CD14-positive monocyte (primary cell): ENCODE measurements at regions not wholly inside any gene's neighbourhood (a gene's known extent, or its start where the extent isn't known, plus 50 kb on each side); places are given as distances from the start of the nearest gene placed in this dataset.

Experiments used
- DNase-seq, 3 donors: peaks; one replicate each; pipeline ENCODE4 v3.0.0-alpha.2; 2011 to 2022
- H2AFZ ChIP-seq: 2 replicates; pipeline ENCODE4 v1.6.0; 2012; ENCODE audit warnings: mild to moderate bottlenecking, low read depth, low read length, inconsistent platforms; ENCODE audit not compliant: insufficient read depth, poor library complexity, severe bottlenecking
- H3K27ac ChIP-seq, 2 donors: 1 replicate in 1 of 2; 2 replicates in 1 of 2; pipeline ENCODE4 v1.5.1; 2012 to 2013; ENCODE audit warnings: low read length in 2 of 2, control low read depth in 1 of 2, inconsistent platforms in 1 of 2, low read depth in 1 of 2, mild to moderate bottlenecking in 1 of 2
- H3K27me3 ChIP-seq, 2 donors: one replicate each; pipeline versions ENCODE4 v1.6.0 to v1.6.1; 2011 to 2013; ENCODE audit warnings: low read length in 2 of 2; ENCODE audit not compliant: control insufficient read depth in 2 of 2, insufficient read depth in 2 of 2
- H3K36me3 ChIP-seq, 2 donors: replicated peaks in 1 of 2; 1 replicate in 1 of 2; 2 replicates in 1 of 2; pipeline versions ENCODE4 v1.5.1 to v1.6.1; 2012 to 2013; ENCODE audit warnings: low read length in 2 of 2, control low read depth in 1 of 2, inconsistent platforms in 1 of 2, mild to moderate bottlenecking in 1 of 2; ENCODE audit not compliant: insufficient read depth in 2 of 2, control insufficient read depth in 1 of 2
- H3K4me1 ChIP-seq, 2 donors: 1 replicate in 1 of 2; 2 replicates in 1 of 2; pipeline versions ENCODE4 v1.5.1 to v1.6.1; 2012 to 2013; ENCODE audit warnings: low read length in 2 of 2, control low read depth in 1 of 2, inconsistent platforms in 1 of 2, mild to moderate bottlenecking in 1 of 2, moderate library complexity in 1 of 2; ENCODE audit not compliant: insufficient read depth in 2 of 2, control insufficient read depth in 1 of 2
- H3K4me2 ChIP-seq: replicated peaks from 2 replicates; pipeline ENCODE3; 2012; ENCODE audit warnings: low read length, moderate library complexity, mild to moderate bottlenecking; ENCODE audit not compliant: poor library complexity, severe bottlenecking; ENCODE audit errors: extremely low read depth
- H3K4me3 ChIP-seq, 3 experiments: fragments of 200-600 bp in 1 of 3; sonication (generic) in 1 of 3; replicated peaks in 1 of 3; 1 replicate in 2 of 3; 2 replicates in 1 of 3; pipeline ENCODE4 v1.5.1; 2011 to 2013; ENCODE audit warnings: low read length in 3 of 3, mild to moderate bottlenecking in 3 of 3, control low read depth in 2 of 3, low read depth in 2 of 3, inconsistent platforms in 1 of 3, moderate library complexity in 1 of 3
- H3K79me2 ChIP-seq: 2 replicates; pipeline ENCODE4 v1.6.0; 2012; ENCODE audit warnings: mild to moderate bottlenecking, control low read depth, inconsistent platforms, low read length, moderate library complexity; ENCODE audit not compliant: insufficient read depth
- H3K9ac ChIP-seq: 2 replicates; pipeline ENCODE4 v1.6.0; 2017; ENCODE audit warnings: low read length, mild to moderate bottlenecking; ENCODE audit not compliant: insufficient read depth, poor library complexity, severe bottlenecking
- H3K9me3 ChIP-seq, 2 donors: replicated peaks in 1 of 2; 1 replicate in 1 of 2; 2 replicates in 1 of 2; pipeline versions ENCODE4 v1.5.1 to v1.6.1; 2012 to 2013; ENCODE audit warnings: low read length in 2 of 2, control low read depth in 1 of 2; ENCODE audit not compliant: control insufficient read depth in 1 of 2, insufficient read depth in 1 of 2
- H4K20me1 ChIP-seq: 2 replicates; pipeline ENCODE4 v1.6.0; 2012; ENCODE audit warnings: mild to moderate bottlenecking, low read length, control low read depth, moderate library complexity; ENCODE audit not compliant: insufficient read depth
- H3K27ac Mint-ChIP-seq, 7 donors: one replicate each; pipeline ENCODE4 v1.8.0; 2020; ENCODE audit warnings: mild to moderate bottlenecking in 7 of 7, mixed read lengths in 7 of 7, moderate library complexity in 6 of 7, inconsistent platforms in 2 of 7
- H3K27me3 Mint-ChIP-seq, 3 donors: one replicate each; pipeline ENCODE4 v1.8.0; 2021 to 2022; ENCODE audit warnings: low read depth in 3 of 3, mild to moderate bottlenecking in 3 of 3, mixed read lengths in 3 of 3, moderate library complexity in 3 of 3, inconsistent platforms in 1 of 3
- H3K36me3 Mint-ChIP-seq, 2 donors: one replicate each; pipeline ENCODE4 v1.8.0; 2020; ENCODE audit warnings: mixed read lengths in 2 of 2, inconsistent platforms in 1 of 2, mild to moderate bottlenecking in 1 of 2
- H3K4me1 Mint-ChIP-seq: one replicate; pipeline ENCODE4 v1.8.0; 2020; ENCODE audit warnings: mild to moderate bottlenecking, mixed read lengths
- H3K4me3 Mint-ChIP-seq, 2 donors: one replicate each; pipeline ENCODE4 v1.8.0; 2020; ENCODE audit warnings: mild to moderate bottlenecking in 2 of 2, mixed read lengths in 2 of 2, moderate library complexity in 1 of 2
- H3K9me3 Mint-ChIP-seq, 7 donors: one replicate each; pipeline ENCODE4 v1.8.0; 2020 to 2022; ENCODE audit warnings: mixed read lengths in 7 of 7, mild to moderate bottlenecking in 6 of 7, moderate library complexity in 6 of 7, inconsistent platforms in 2 of 7
- WGBS: methylation state at CpG from one replicate; pipeline ENCODE4 v1.1.5; 2013; ENCODE audit warnings: missing lambda C conversion rate; ENCODE audit not compliant: insufficient coverage; 5-methylcytosine and 5-hydroxymethylcytosine counted together
- intact Hi-C, 2 donors: fragments of 100-400 bp; cut with micrococcal nuclease; formaldehyde crosslinking; loops; one replicate each; pipeline versions ENCODE4 v1.15.0 to v1.15.1; 2023
- TF ChIP-seq, protein P1 (sequence below): fragments of 200-600 bp; IDR thresholded peaks from one replicate; pipeline ENCODE4 v1.8.0; 2022; ENCODE audit warnings: antibody characterized with exemption, mild to moderate bottlenecking

DNA sequence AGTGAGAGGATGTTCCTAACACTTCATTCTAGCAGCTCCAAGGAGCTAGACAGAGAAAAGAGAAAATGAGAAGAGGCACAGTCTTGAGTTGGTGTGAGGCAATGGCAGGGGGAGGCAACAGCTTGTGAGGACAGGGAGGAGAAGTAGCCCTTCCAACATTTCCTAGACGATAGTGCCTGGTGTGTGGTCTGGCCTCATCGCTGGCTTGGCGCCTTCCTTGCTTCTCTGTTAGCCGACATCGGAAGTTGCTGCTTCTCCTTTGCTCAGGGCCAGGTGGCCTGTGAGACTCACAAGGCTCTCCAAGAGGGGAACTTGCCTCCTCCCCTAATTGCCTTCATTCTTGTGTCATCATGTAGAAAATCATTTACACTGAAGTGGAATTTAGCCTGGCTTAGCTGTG is 208.7 kb downstream of the MAP2K4 start:
- WGBS = 93% methylated on average over 5 of the region's 5 CpGs
- no peak overlapping the region for H2AFZ ChIP-seq
- Mint-ChIP-seq H3K9me3 (peaks cover 8 to 26% (median 15%) of the 10 kb centered on the region in 7 donors), H3K4me3 (no peak overlapping the region), H3K27ac (no peak overlapping the region), H3K4me1 (no peaks in the 10 kb centered on the region), H3K36me3 (no peaks in the 10 kb centered on the region), H3K27me3 (no peaks in the 10 kb centered on the region)
- TF ChIP-seq, protein P1, sequence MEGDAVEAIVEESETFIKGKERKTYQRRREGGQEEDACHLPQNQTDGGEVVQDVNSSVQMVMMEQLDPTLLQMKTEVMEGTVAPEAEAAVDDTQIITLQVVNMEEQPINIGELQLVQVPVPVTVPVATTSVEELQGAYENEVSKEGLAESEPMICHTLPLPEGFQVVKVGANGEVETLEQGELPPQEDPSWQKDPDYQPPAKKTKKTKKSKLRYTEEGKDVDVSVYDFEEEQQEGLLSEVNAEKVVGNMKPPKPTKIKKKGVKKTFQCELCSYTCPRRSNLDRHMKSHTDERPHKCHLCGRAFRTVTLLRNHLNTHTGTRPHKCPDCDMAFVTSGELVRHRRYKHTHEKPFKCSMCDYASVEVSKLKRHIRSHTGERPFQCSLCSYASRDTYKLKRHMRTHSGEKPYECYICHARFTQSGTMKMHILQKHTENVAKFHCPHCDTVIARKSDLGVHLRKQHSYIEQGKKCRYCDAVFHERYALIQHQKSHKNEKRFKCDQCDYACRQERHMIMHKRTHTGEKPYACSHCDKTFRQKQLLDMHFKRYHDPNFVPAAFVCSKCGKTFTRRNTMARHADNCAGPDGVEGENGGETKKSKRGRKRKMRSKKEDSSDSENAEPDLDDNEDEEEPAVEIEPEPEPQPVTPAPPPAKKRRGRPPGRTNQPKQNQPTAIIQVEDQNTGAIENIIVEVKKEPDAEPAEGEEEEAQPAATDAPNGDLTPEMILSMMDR = no peak
- no peaks in the 10 kb centered on the region for H3K27me3 ChIP-seq
- H3K9me3 ChIP-seq = peaks cover 15 to 20% of the 10 kb centered on the region in 2 donors
- no peaks in the 10 kb centered on the region for H4K20me1 ChIP-seq
- H3K4me1 ChIP-seq = no peaks in the 10 kb centered on the region
- no peak overlapping the region for H3K4me2 ChIP-seq
- no peak overlapping the region for H3K27ac ChIP-seq
- no peak overlapping the region for H3K9ac ChIP-seq
- no peaks in the 10 kb centered on the region for H3K36me3 ChIP-seq
- H3K79me2 ChIP-seq = no peaks in the 10 kb centered on the region
- intact Hi-C loops = no loop called here
- no peak overlapping the region for H3K4me3 ChIP-seq
- no peak for DNase-seq

DNA sequence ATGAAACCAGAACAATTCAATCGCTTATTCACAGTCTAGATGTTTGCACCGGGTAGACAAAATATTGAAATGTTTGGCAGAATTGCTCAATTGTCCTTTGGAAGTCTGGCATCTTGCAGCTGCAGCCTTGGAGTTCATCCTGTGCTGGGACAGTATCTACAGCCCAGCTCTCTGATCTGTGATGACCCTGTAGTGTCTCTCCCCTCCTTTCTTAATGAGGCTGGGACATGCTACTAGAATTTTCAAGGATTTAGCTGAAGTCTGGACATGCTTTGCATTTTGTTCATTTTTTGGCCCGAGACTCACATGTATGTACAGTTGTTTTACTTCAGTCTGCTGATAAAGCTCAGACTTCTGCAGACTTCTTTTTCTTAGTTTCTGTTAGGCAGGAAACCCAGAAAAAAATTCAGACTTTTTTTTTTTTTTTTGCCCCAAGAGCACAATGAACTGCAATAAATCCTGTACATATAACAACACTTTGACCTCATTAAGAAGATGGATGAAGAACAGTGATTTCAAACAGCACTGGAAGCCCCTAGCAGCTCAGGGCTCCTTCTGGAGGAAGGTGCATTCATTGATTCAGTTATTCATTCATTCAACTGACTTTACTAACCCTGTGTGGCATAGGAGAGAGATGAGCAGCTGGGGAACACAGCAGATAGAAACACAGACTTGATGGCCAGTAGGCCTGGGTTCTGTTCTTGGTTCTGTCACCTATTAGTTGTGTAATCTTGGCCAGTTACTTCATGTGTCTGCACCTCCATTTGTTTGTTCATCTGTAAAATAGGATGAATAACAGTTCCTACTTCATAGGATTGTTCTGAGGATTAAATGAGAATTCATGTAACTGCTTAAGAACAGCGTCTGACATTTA is 210.0 kb downstream of the MAP2K4 start:
- H3K27me3 Mint-ChIP-seq = no peaks in the 10 kb centered on the region
- no peaks in the 10 kb centered on the region for H3K36me3 ChIP-seq
- H3K4me1 ChIP-seq = no peaks in the 10 kb centered on the region
- H3K27me3 ChIP-seq = no peaks in the 10 kb centered on the region
- TF ChIP-seq, protein P1 = no peak
- H3K4me3 Mint-ChIP-seq = no peak overlapping the region
- DNase-seq = no peak
- no peak overlapping the region for H3K9ac ChIP-seq
- no peak overlapping the region for H3K4me2 ChIP-seq
- 66% methylated on average over 3 of the region's 4 CpGs for WGBS
- no peak overlapping the region for H3K27ac Mint-ChIP-seq
- H4K20me1 ChIP-seq = no peaks in the 10 kb centered on the region
- no peak overlapping the region for H2AFZ ChIP-seq
- H3K9me3 Mint-ChIP-seq = peaks cover 6 to 21% (median 9%) of the 10 kb centered on the region in 7 donors
- no peak overlapping the region for H3K4me3 ChIP-seq
- H3K36me3 Mint-ChIP-seq = no peaks in the 10 kb centered on the region
- H3K27ac ChIP-seq = no peak overlapping the region
- no peaks in the 10 kb centered on the region for H3K79me2 ChIP-seq
- H3K9me3 ChIP-seq = peaks cover 9 to 12% of the 10 kb centered on the region in 2 donors
- intact Hi-C loops = no loop called here
- no peaks in the 10 kb centered on the region for H3K4me1 Mint-ChIP-seq
